CD4-positive, alpha-beta T cell treated with Interleukin-10 for 1 hour (primary cell): ENCODE measurements at regions not wholly inside any gene's neighbourhood (a gene's known extent, or its start where the extent isn't known, plus 50 kb on each side); places are given as distances from the start of the nearest gene placed in this dataset.
"Not testable (repeated sequence)": the region's sequence is repeated elsewhere in the genome, so short reads cannot be mapped to it uniquely, and the experiment has no call there.

Experiments
- DNase-seq: peaks from one replicate; pipeline ENCODE4 v3.0.0-alpha.2; 2020

- no peak for DNase-seq
Measured at GRCh38 chr14:40679256-40679655, 927.4 kb upstream of the LRFN5 start.

DNA sequence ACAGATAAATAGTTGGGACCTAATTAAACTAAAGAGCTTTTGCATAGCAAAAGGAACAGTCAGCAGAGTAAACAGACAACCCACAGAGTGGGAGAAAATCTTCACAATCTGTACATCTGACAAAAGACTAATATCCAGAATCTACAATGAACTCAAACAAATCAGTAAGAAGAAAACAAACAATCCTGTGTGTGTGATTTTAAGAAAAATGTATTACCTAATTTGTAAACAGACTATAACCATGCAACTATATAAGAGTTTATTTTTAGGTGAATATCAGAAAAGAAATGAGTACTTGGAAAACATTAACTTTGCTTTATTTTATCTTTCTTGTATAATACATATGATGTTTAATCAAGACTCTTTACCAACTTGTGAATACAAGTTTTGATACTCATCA, 929.5 kb upstream of the LRFN5 start:
- DNase-seq = not testable (repeated sequence)

DNA sequence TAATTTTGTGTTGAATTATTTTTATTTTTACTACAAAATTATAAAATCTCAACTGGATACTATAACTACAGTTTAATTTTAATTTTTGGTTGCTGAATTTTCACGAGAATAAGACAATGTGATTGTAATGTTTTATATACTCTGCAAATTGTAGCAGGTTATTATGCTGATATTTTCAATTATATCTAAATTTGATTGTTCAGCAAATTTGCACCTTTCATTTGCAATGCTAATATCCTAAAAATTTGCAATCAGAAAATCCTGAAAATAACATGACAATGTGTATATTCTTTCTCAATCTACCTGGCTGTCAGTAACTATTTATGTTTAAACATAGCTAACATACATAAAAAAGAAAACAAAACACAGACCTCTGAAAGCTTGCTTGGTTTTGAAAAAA, 932.2 kb upstream of the LRFN5 start:
- no peak for DNase-seq

- DNase-seq = no peak
Measured at GRCh38 chr14:40656311-40656710, 950.4 kb upstream of the LRFN5 start.

- DNase-seq = no peak
Measured at GRCh38 chr14:40652089-40652691, 954.5 kb upstream of the LRFN5 start.

DNA sequence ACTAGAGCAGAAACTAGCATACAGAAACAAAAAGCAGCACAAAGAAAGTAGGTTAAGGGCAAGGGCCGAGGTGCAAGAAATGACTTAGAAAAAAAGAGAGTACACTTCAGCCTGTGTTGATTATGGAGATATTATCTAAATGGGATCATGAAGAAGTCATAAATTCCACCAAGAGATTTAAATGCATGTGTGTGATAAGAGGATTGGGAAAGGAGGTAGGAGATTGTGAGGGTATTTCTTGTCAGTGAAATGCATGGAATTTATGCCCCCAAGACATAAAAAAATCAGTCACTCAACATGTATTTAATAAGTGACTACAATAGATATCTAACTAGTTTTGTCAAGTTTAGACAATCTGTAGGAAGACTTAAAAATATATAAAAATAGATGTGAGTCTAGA, 976.2 kb upstream of the LRFN5 start:
- no peak for DNase-seq

DNA sequence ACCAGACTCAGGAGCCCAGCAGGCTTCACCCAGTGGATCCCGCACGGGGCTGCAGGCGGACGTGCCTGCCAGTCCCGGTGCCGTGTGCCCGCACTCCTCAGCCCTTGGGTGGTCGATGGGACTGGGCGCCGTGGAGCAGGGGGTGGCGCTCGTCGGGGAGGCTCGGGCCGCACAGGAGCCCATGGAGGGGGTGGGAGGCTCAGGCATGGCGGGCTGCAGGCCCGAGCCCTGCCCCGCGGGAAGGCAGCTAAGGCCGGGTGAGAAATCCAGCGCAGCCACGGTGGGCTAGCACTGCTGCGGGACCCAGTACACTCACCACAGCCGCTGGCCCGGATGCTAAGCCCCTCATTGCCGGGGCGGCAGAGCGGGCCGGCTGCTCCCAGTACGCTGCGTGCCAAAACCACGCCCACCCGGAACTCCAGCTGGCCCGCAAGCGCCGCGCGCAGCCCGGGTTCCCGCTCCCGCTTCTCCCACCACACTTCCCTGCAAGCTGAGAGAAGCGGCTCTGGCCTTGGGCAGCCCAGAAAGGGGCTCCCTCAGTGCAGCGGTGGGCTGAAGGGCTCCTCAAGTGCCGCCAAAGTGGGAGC, 977.0 kb upstream of the LRFN5 start:
- not testable (repeated sequence) for DNase-seq

DNA sequence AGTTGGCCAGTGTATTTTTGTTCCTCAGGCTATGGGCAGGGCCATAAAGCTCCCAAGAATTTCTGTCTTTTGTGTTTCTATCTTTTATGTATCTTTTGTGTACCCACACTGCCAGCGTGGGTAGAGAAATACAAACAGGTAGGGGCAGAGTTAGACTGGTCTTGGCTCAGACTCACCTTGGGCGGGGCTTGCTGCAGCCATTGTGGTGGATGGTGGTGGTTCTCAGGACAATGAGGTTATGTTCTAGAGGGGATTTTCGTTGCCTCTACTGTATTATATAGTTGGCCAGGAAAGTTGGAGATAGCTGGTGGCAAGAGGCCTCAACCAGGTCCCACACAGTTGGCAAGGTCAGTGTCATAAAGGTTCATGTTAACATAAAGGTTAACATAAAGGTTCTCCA, 977.5 kb upstream of the LRFN5 start:
- DNase-seq = no peak

GRCh38 chr14:40623643-40624042, 983.0 kb upstream of the LRFN5 start:
- no peak for DNase-seq

GRCh38 chr14:40618225-40618898, 988.3 kb upstream of the LRFN5 start:
- DNase-seq = no peak

DNA sequence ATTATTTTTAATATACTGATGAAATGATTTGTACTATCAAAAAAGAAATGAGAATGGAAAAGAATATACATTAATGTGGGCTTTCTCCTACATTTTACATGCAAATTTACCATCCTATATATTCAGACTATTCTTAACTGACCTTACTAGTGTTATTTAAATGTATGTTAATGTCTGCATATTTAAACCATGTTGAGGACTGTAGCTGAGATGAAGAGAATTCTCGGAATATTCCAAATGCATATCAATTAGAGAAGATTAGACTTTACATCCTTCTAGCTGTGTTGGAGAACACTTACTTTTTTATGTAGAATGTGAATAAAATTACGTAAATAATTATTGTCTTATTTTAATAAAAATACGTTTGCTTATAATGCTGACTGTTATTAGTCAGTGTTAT, 990.1 kb upstream of the LRFN5 start:
- DNase-seq = no peak

DNA sequence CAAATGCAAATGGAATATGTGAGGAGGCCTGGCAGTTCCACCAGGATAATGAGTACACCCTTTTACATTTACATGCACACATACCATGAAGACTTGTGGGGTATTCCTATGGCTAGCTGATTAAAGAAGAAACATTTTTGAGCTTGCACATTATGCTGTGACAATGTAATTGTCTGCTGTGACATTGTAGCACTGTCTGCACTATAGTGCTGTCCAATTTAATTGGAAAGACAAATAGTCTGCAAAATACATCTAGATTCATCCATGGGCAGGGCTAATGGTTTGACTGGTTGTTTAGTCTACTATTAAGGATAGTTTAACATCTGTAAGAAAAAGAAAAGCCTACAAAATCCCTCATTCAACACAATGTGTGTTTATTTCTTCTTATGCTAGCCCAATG, 1005.6 kb upstream of the LRFN5 start:
- DNase-seq = no peak

DNA sequence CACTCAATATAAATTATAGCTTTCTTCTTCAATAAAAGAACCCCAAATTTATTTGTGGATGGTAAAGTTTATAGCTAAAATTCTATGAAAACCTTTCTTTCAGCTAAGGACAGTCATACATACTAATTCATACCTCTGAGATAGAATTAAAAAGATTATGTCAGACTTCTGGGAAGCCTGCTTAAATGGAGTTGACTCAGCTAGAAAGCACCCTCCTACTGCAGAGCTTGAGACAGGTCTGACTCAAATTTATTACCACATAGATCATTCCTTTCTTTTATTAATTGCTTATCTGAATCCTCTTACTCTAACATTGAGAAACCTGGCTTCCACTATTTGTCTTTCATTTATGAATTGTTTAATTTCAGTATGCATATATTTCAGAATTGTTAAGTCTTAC, 1007.0 kb upstream of the LRFN5 start:
- no peak for DNase-seq

DNA sequence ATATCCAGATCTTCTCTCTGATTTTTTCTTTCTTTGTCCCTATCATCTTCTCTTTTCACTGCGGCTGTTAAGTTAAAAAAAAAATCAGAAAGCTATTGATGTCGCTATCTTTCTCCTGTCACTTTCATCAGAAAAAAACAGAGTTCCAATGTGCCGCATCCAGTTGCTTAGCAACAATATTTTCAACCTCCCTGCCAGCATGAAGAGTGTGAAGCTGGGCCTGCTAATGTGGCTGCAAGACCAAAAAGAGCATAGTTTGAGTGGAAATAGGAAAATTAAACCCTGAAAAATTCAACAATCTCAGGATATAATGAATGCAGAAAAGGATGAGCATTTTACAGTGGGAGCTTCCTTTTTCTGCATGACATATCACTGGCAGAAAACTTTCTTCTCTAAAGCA, 1025.4 kb upstream of the LRFN5 start:
- no peak for DNase-seq

DNA sequence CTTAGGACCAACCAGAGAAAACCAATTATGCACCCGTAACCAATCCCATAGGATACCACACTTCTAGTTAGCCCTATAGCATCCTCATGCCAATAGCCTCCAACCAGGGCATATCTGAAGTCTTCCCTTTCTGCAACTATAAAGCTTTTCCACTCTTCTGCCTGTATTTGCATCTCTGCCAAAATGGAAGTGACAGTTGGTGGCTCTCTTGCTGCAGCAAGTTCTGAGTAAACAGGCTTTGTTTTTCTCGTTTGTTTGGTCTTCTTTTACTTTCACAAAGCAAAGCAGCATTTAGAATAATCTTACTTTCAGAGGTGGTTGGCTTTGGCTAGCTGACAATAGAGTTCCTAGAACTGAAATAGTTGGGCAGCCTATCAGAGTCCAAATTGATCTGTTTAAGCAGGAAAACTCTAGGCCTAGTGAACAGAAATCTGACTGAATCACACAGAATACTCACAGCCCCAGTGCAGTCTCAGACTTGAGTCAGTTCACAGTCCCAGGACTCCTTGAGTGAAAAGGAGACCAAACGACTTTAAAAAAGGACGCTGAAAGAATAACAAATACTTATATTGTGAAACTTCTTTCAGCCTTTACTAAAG, 1029.7 kb upstream of the LRFN5 start:
- no peak for DNase-seq

- no peak for DNase-seq
Measured at GRCh38 chr14:40574780-40575179, 1031.9 kb upstream of the LRFN5 start.

DNA sequence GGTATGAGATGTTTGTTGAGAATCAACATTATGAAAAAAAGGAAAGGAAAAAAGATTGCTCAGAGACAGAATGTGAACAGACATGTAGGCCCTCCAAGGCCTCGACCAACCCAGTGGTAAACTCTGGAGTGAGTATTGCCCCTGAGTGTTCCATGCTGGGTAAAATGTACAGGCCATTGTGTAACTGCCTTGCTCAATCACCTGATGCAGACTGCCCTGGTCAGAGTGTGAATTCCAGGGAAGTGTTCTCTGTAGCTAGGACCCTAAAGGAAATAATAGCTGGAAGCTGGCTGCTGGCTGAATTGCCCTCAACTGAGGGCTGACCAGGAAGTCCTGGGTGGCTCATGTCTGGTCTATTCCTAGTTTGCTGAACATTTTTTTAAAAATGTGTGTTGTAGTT, 1081.4 kb upstream of the LRFN5 start:
- no peak for DNase-seq

DNA sequence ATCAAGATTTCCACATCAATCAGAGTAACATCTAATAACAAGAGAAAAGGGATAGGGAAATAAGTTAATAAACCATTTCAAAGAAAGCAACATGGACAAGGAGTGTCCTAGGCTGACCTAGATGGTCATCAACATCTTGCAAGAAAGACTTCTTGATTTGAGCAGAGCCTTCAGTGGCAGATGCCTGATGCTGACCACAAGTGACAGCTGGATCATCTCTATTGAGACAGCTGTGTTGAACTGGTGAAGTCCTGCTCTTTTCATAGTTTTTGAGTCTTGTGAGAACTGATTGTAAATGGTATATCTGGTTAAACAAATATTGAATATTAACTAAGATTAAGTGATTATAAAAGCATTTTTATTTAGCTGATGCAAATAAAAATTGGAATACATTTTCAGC, 1083.6 kb upstream of the LRFN5 start:
- DNase-seq = no peak

- no peak for DNase-seq
Measured at GRCh38 chr14:40494483-40494882, 1062.2 kb upstream of the FBXO33 start.

GRCh38 chr14:40487824-40488223, 1055.6 kb upstream of the FBXO33 start:
- no peak for DNase-seq

- DNase-seq = no peak
Measured at GRCh38 chr14:40485688-40486087, 1053.5 kb upstream of the FBXO33 start.

- no peak for DNase-seq
Measured at GRCh38 chr14:40476005-40476404, 1043.8 kb upstream of the FBXO33 start.

DNA sequence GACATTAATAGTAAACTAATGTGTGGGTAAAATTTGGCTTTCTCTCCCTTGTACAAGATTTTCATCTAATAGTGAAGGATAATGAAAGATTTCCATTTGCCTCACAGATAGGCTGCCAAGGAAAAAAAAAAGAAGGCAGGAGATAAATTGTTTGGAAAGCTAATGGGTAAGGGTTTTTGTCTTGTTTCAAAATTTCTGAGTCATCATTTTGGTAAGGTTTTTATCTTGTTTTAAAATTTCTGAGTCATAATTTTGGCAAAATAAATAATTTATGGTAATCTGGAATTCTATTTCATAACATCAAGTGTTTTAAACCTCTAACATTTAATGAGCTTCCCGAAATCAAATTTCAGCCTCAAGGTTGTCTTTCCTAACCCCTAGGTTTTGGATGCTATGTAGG, 1035.7 kb upstream of the FBXO33 start:
- DNase-seq = no peak

GRCh38 chr14:40464531-40464930, 1032.3 kb upstream of the FBXO33 start:
- DNase-seq = no peak
